Neural progenitor cell (in vitro differentiated cells): ENCODE measurements at regions not wholly inside any gene's neighbourhood (a gene's known extent, or its start where the extent isn't known, plus 50 kb on each side); places are given as distances from the start of the nearest gene placed in this dataset.

Source experiments
- DNase-seq: peaks from one replicate; pipeline ENCODE4 v3.0.0-alpha.2; 2016; ENCODE audit warnings: low spot score
- H2AFZ ChIP-seq: fragments of 200-600 bp; sonication (generic); replicated peaks from 2 replicates; pipeline ENCODE4 v1.6.1; 2016; ENCODE audit warnings: antibody characterized with exemption
- H3F3A ChIP-seq: fragments of 200-600 bp; sonication (generic); 2 replicates; pipeline ENCODE4 v1.6.1; 2016; ENCODE audit warnings: antibody characterized with exemption, low read depth
- H3K27ac ChIP-seq: fragments of 200-600 bp; sonication (generic); 2 replicates; pipeline ENCODE4 v1.5.1; 2016; ENCODE audit warnings: mild to moderate bottlenecking
- H3K27me3 ChIP-seq: fragments of 200-600 bp; sonication (generic); 2 replicates; pipeline ENCODE4 v1.6.1; 2016; ENCODE audit warnings: mild to moderate bottlenecking, moderate library complexity
- H3K36me3 ChIP-seq: fragments of 200-600 bp; sonication (generic); 2 replicates; pipeline ENCODE4 v1.5.1; 2016
- H3K4me1 ChIP-seq: fragments of 200-600 bp; sonication (generic); 2 replicates; pipeline ENCODE4 v1.6.1; 2016; ENCODE audit warnings: mixed run types
- H3K4me2 ChIP-seq: fragments of 200-600 bp; sonication (generic); 2 replicates; pipeline ENCODE4 v1.6.1; 2016
- H3K4me3 ChIP-seq: fragments of 200-600 bp; sonication (generic); 2 replicates; pipeline ENCODE4 v1.5.1; 2016
- H3K79me2 ChIP-seq: fragments of 200-600 bp; sonication (generic); 2 replicates; pipeline ENCODE4 v1.6.1; 2016; ENCODE audit warnings: low read depth
- H3K9ac ChIP-seq: fragments of 200-600 bp; sonication (generic); 2 replicates; pipeline ENCODE4 v1.6.1; 2016
- H3K9me3 ChIP-seq: fragments of 200-600 bp; sonication (generic); 2 replicates; pipeline ENCODE4 v1.5.1; 2016; ENCODE audit warnings: low read depth
- H4K20me1 ChIP-seq: fragments of 200-600 bp; sonication (generic); 2 replicates; pipeline ENCODE4 v1.6.1; 2016; ENCODE audit warnings: low read depth
- H3K27ac Mint-ChIP-seq: 3 replicates; pipeline ENCODE4 v1.8.0; 2021; ENCODE audit warnings: mixed read lengths
- H3K27me3 Mint-ChIP-seq: 2 replicates; pipeline ENCODE4 v1.8.0; 2022; ENCODE audit warnings: low read depth, mild to moderate bottlenecking, inconsistent platforms, moderate library complexity, mixed read lengths; ENCODE audit not compliant: insufficient read depth
- H3K36me3 Mint-ChIP-seq: 3 replicates; pipeline ENCODE4 v1.8.0; 2021; ENCODE audit warnings: mixed read lengths
- H3K4me1 Mint-ChIP-seq: 3 replicates; pipeline ENCODE4 v1.8.0; 2021; ENCODE audit warnings: mixed read lengths
- H3K4me3 Mint-ChIP-seq: 3 replicates; pipeline ENCODE4 v1.8.0; 2021; ENCODE audit warnings: mild to moderate bottlenecking, moderate library complexity, mixed read lengths
- H3K9me3 Mint-ChIP-seq: 3 replicates; pipeline ENCODE4 v1.8.0; 2020; ENCODE audit warnings: mixed read lengths
- EZH2 ChIP-seq: fragments of 200-600 bp; sonication (generic); IDR thresholded peaks from 2 replicates; pipeline ENCODE4 v1.6.1; 2017; ENCODE audit warnings: antibody characterized with exemption, mild to moderate bottlenecking, moderate library complexity
- EZH2phosphoT487 ChIP-seq: fragments of 200-600 bp; sonication (generic); IDR thresholded peaks from 2 replicates; pipeline ENCODE4 v1.6.1; 2017; ENCODE audit warnings: antibody characterized with exemption
- TF ChIP-seq, protein P1 (sequence below): fragments of 200-600 bp; sonication (generic); IDR thresholded peaks from 2 replicates; pipeline ENCODE4 v1.5.1; 2017; ENCODE audit warnings: antibody characterized with exemption, mild to moderate bottlenecking

DNA sequence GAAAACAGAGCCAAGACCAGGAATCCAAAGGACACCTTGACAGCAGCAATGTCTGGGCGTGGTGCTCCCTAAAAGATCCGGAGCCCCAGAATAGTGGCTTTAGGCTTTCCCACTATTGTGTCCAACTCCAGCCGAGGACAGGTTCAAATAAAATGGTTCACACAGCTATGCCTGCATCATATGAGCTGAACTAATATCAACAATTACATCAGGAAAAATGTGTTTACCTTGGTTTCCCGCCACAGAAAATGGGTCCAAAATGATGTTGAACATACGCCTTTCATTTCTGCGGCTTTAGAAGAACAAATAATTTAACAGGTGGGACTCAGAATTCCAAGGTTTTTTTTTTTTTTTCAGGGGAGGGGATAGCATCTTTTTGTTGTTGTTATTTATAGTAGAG lies 93.6 kb downstream of the OSR1 start:
- Mint-ChIP-seq H3K36me3 (no peaks in the 10 kb centered on the region), H3K27ac (no peak overlapping the region), H3K4me1 (peaks cover 2% of the 10 kb centered on the region), H3K27me3 (peaks cover 2% of the 10 kb centered on the region), H3K9me3 (no peaks in the 10 kb centered on the region), H3K4me3 (no peak overlapping the region)
- no peak overlapping the region for H3K4me3 ChIP-seq
- H3K9ac ChIP-seq, result no peak overlapping the region
- no peak overlapping the region for H3K4me2 ChIP-seq
- no peak overlapping the region for H3K27ac ChIP-seq
- H3K9me3 ChIP-seq, result no peaks in the 10 kb centered on the region
- H3K27me3 ChIP-seq, result no peaks in the 10 kb centered on the region
- no peaks in the 10 kb centered on the region for H3K36me3 ChIP-seq
- no peak overlapping the region for H2AFZ ChIP-seq
- no peaks in the 10 kb centered on the region for H3K79me2 ChIP-seq
- no peaks in the 10 kb centered on the region for H4K20me1 ChIP-seq
- H3F3A ChIP-seq, result no peaks in the 10 kb centered on the region
- no peaks in the 10 kb centered on the region for H3K4me1 ChIP-seq
- no peak for DNase-seq
- TF ChIP-seq, protein P1, sequence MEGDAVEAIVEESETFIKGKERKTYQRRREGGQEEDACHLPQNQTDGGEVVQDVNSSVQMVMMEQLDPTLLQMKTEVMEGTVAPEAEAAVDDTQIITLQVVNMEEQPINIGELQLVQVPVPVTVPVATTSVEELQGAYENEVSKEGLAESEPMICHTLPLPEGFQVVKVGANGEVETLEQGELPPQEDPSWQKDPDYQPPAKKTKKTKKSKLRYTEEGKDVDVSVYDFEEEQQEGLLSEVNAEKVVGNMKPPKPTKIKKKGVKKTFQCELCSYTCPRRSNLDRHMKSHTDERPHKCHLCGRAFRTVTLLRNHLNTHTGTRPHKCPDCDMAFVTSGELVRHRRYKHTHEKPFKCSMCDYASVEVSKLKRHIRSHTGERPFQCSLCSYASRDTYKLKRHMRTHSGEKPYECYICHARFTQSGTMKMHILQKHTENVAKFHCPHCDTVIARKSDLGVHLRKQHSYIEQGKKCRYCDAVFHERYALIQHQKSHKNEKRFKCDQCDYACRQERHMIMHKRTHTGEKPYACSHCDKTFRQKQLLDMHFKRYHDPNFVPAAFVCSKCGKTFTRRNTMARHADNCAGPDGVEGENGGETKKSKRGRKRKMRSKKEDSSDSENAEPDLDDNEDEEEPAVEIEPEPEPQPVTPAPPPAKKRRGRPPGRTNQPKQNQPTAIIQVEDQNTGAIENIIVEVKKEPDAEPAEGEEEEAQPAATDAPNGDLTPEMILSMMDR, result no peak
- TF ChIP-seq EZH2 (no peak), EZH2phosphoT487 (no peak)

DNA sequence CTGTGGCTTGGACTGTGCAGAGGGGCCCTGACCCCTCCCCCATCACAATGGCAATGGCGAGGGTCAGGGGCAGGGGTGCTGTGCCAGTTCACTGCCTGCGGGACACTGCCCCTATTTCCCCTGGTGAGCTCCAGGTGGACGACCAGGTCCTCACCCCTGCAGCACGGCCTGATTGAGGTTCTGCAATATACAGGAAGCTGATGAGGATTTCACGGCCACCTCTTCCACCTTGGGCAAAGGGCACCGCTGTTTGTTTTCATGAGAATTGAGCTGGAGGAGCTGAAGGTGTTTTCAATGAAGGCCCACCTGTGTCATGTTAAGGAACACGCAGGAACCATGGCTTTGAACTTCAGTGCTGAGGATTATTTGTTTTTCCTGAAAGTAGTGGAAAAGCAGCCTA lies 96.3 kb downstream of the OSR1 start:
- no peaks in the 10 kb centered on the region for H3K79me2 ChIP-seq
- no peaks in the 10 kb centered on the region for H3K9me3 ChIP-seq
- Mint-ChIP-seq H3K4me3 (no peak overlapping the region), H3K4me1 (peaks cover 2% of the 10 kb centered on the region), H3K27me3 (peaks cover 2% of the 10 kb centered on the region), H3K36me3 (no peaks in the 10 kb centered on the region), H3K27ac (no peak overlapping the region), H3K9me3 (no peaks in the 10 kb centered on the region)
- no peak overlapping the region for H3K4me3 ChIP-seq
- no peak for TF ChIP-seq EZH2
- no peaks in the 10 kb centered on the region for H3F3A ChIP-seq
- no peak overlapping the region for H3K4me2 ChIP-seq
- no peaks in the 10 kb centered on the region for H3K36me3 ChIP-seq
- H3K9ac ChIP-seq, result no peak overlapping the region
- no peak for DNase-seq
- no peak overlapping the region for H3K27ac ChIP-seq
- no peak overlapping the region for H2AFZ ChIP-seq
- H4K20me1 ChIP-seq, result no peaks in the 10 kb centered on the region
- no peaks in the 10 kb centered on the region for H3K27me3 ChIP-seq
- H3K4me1 ChIP-seq, result no peaks in the 10 kb centered on the region

DNA sequence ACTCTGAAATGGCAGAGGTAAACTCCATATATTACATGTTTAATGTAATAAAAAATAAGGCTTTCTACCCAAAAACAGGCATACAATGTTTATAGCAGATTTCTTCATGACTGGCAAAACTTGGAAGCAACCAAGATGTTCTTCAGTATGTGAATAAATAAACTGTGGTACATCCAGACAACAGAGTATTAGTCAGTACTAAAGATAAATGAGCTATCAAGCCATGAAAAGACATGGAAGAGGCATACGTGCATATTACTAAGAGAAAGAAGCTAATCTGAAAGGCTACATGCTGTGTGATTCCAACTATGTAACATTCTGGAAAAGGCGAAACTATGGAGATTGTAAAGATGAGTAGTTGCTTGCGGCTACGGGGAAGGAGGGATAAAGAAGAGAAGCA lies 97.4 kb downstream of the OSR1 start:
- no peaks in the 10 kb centered on the region for H3K36me3 Mint-ChIP-seq
- Histone ChIP-seq H3K9ac (no peak overlapping the region), H3K36me3 (no peaks in the 10 kb centered on the region), H4K20me1 (no peaks in the 10 kb centered on the region), H3K4me3 (no peak overlapping the region), H3F3A (no peaks in the 10 kb centered on the region), H3K9me3 (no peaks in the 10 kb centered on the region), H3K79me2 (no peaks in the 10 kb centered on the region), H3K4me2 (no peak overlapping the region), H3K27ac (no peak overlapping the region), H3K27me3 (no peaks in the 10 kb centered on the region), H3K4me1 (no peaks in the 10 kb centered on the region), H2AFZ (no peak overlapping the region)
- H3K9me3 Mint-ChIP-seq, result no peaks in the 10 kb centered on the region
- peaks cover 2% of the 10 kb centered on the region for H3K4me1 Mint-ChIP-seq
- H3K27ac Mint-ChIP-seq, result no peak overlapping the region
- no peak overlapping the region for H3K4me3 Mint-ChIP-seq
- no peak for TF ChIP-seq EZH2
- TF ChIP-seq, protein P1, result no peak
- TF ChIP-seq EZH2phosphoT487, result no peak
- no peaks in the 10 kb centered on the region for H3K27me3 Mint-ChIP-seq
- DNase-seq, result no peak

DNA sequence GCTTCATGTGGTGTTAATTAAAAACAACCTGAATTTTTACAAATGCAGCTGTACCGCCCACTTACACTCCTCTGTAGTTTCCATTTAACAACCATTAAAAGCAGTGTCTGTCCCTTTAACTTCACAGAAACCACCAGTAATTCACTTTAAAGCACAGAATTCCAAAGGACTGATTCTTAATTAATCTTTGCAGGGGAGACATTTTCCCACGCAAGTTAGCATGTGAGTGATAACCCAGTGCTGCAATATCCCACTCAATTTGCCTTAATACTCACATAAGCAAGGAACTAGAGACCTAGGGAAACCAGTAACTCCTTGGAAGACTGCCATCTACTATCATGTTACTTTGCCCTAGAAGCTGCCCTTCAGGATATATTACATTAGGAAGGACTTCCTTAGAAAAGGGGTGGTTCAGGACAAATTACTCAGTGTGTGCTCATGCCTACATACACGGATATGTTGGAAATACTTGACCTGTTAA lies 102.3 kb downstream of the OSR1 start:
- DNase-seq, result no peak
- Histone ChIP-seq H3F3A (no peaks in the 10 kb centered on the region), H3K79me2 (no peaks in the 10 kb centered on the region), H3K9ac (no peak overlapping the region), H4K20me1 (no peaks in the 10 kb centered on the region), H3K36me3 (no peaks in the 10 kb centered on the region), H3K4me3 (no peak overlapping the region), H2AFZ (no peak overlapping the region), H3K27ac (no peak overlapping the region), H3K9me3 (no peaks in the 10 kb centered on the region), H3K4me2 (no peak overlapping the region), H3K4me1 (no peaks in the 10 kb centered on the region), H3K27me3 (no peaks in the 10 kb centered on the region)
- Mint-ChIP-seq H3K9me3 (no peaks in the 10 kb centered on the region), H3K27ac (no peak overlapping the region), H3K27me3 (no peaks in the 10 kb centered on the region), H3K4me1 (no peaks in the 10 kb centered on the region), H3K36me3 (no peaks in the 10 kb centered on the region), H3K4me3 (no peak overlapping the region)
- TF ChIP-seq EZH2phosphoT487 (no peak), EZH2 (no peak)
- TF ChIP-seq, protein P1, result no peak
